Mesothelial cell of epicardium (in vitro differentiated cells): ENCODE measurements at regions not wholly inside any gene's neighbourhood (a gene's known extent, or its start where the extent isn't known, plus 50 kb on each side); places are given as distances from the start of the nearest gene placed in this dataset.

Source experiments
- DNase-seq, 2 experiments: peaks; one replicate each; pipeline ENCODE4 v3.0.0; 2021; ENCODE audit warnings: low spot score in 2 of 2; ENCODE audit not compliant: unreplicated experiment in 2 of 2
- H3K27ac Mint-ChIP-seq: 2 replicates; pipeline ENCODE4 v1.8.0; 2021; ENCODE audit warnings: mixed read lengths
- H3K27me3 Mint-ChIP-seq: 2 replicates; pipeline ENCODE4 v1.8.0; 2021; ENCODE audit warnings: low read depth, mixed read lengths
- H3K36me3 Mint-ChIP-seq: 2 replicates; pipeline ENCODE4 v1.8.0; 2021; ENCODE audit warnings: mixed read lengths
- H3K4me1 Mint-ChIP-seq: 2 replicates; pipeline ENCODE4 v1.8.0; 2021; ENCODE audit warnings: mixed read lengths
- H3K4me3 Mint-ChIP-seq: 2 replicates; pipeline ENCODE4 v1.8.0; 2021; ENCODE audit warnings: mild to moderate bottlenecking, moderate library complexity, mixed read lengths
- H3K9me3 Mint-ChIP-seq: 2 replicates; pipeline ENCODE4 v1.8.0; 2021; ENCODE audit warnings: mixed read lengths
- TF ChIP-seq, protein P1 (sequence below): fragments of 200-600 bp; sonication (generic); IDR thresholded peaks from one replicate; pipeline ENCODE4 v1.5.0; 2021; ENCODE audit warnings: antibody characterized with exemption; ENCODE audit not compliant: unreplicated experiment

DNA sequence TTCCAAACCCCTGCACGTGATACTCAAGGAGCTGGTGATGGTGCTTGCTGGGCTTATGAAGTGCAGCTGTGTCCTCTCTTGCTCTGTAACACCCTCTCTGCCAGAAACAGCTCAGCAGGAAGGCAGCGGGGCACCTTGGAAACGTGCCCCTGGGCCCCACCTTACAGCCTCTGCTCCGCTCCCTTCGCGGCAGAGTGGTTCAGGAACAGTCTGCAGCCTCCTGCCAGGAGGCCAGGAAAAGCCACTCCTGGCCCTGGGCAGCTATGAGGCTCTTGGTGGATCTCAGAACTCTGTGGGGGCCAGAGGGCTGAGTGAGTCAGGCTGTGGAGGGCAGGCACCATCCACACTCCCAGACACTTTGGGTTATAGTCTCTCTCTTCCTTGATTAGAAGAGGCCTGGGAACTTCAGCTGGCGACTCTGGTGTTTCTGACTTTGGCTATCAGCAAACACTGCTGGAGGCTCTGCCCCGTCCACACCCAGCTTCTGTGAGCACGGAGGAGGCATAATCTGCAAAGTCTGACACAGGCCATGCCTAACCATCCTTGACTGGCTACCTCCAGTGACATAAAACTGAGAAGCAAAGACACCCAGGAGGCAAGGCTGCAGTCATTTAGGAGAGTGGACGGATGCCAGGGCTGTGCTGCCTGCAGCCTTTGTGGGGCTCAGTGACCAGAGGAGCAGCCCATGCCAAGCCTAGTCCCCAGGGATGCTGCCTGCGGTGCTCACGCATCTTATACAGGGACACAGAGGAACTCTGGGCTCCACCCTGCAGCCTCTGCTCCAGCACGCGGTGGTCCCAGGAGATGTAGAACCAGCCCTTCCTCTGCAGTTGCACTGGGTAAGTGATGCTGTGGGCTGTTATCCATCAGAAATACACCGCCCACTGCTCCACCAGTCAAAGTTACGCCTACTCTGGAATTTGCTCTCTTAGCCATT, 65.3 kb downstream of the METRNL start:
- Mint-ChIP-seq H3K4me3 (no peak overlapping the region), H3K27ac (no peak overlapping the region), H3K4me1 (peaks cover 7% of the 10 kb centered on the region), H3K9me3 (peaks cover 38% of the 10 kb centered on the region), H3K27me3 (peaks cover 8% of the 10 kb centered on the region), H3K36me3 (peaks cover 3% of the 10 kb centered on the region)
- DNase-seq, result no peak
- TF ChIP-seq, protein P1, sequence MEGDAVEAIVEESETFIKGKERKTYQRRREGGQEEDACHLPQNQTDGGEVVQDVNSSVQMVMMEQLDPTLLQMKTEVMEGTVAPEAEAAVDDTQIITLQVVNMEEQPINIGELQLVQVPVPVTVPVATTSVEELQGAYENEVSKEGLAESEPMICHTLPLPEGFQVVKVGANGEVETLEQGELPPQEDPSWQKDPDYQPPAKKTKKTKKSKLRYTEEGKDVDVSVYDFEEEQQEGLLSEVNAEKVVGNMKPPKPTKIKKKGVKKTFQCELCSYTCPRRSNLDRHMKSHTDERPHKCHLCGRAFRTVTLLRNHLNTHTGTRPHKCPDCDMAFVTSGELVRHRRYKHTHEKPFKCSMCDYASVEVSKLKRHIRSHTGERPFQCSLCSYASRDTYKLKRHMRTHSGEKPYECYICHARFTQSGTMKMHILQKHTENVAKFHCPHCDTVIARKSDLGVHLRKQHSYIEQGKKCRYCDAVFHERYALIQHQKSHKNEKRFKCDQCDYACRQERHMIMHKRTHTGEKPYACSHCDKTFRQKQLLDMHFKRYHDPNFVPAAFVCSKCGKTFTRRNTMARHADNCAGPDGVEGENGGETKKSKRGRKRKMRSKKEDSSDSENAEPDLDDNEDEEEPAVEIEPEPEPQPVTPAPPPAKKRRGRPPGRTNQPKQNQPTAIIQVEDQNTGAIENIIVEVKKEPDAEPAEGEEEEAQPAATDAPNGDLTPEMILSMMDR, result no peak

DNA sequence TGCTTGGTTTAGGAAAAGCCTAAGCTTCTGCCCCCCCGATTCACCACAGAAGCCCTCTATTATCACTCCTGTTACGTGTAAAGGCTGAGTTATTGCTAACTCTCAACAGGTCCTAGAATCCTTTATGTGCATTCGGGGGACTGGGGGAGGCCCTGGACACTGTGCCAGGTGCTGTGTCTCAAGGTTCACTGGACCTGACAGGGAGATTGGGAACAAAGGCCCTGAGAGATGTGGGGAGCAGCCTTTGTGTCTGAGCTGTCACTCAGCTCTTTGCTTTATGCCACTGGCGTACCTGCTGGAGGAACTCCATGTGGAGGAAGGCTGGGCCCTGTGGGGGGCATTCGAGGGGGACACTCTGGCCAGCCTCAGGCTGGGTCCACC, 65.9 kb downstream of the METRNL start:
- no peak overlapping the region for H3K4me3 Mint-ChIP-seq
- H3K27ac Mint-ChIP-seq, result no peak overlapping the region
- TF ChIP-seq, protein P1, result no peak
- H3K36me3 Mint-ChIP-seq, result peaks cover 3% of the 10 kb centered on the region
- peaks cover 12% of the 10 kb centered on the region for H3K4me1 Mint-ChIP-seq
- H3K27me3 Mint-ChIP-seq, result peaks cover 8% of the 10 kb centered on the region
- H3K9me3 Mint-ChIP-seq, result peaks cover 37% of the 10 kb centered on the region
- DNase-seq, result no peak

DNA sequence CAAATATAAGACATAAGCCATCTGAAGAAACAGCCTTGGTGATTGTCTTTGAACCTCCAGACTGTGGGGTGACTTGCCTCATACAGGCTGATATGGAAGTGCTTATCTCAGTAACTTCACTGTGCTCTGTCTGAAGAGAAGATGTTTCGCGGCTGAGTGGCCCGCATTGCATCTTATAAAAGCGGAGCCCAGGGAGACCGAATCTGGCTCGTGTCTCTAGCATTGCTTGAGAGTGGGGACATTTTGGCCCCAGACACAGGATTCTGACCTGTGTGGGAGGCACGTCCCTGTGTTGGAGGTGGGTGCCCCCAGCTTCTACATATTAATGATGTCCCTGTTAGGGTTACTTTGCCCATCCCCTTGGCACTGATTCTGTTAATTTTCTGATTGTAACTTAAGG, 66.4 kb downstream of the METRNL start:
- H3K27ac Mint-ChIP-seq, result no peak overlapping the region
- H3K27me3 Mint-ChIP-seq, result peaks cover 8% of the 10 kb centered on the region
- H3K4me1 Mint-ChIP-seq, result peaks cover 15% of the 10 kb centered on the region
- peaks cover 32% of the 10 kb centered on the region for H3K9me3 Mint-ChIP-seq
- peaks cover 3% of the 10 kb centered on the region for H3K36me3 Mint-ChIP-seq
- TF ChIP-seq, protein P1, result no peak
- no peak for DNase-seq
- no peak overlapping the region for H3K4me3 Mint-ChIP-seq

DNA sequence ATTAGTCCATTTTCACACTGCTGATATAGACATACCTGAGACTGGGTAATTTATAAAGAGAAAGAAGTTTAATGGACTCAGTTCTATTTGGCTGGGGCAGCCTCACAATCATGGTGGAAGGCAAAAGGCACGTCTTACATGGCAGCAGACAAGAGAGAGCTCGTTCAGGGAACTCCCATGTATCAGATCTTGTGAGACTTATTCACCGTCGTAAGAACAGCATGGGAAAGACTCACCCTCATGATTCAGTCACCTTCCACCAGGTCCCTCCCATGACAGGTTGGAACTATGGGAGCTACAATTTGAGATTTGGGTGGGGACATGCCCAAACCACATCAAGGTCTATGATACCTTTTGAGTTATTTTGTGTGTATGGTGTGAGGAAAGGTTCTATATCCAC, 66.9 kb downstream of the METRNL start:
- Mint-ChIP-seq H3K27me3 (peaks cover 11% of the 10 kb centered on the region), H3K4me1 (peaks cover 20% of the 10 kb centered on the region), H3K4me3 (no peak overlapping the region), H3K9me3 (peaks cover 27% of the 10 kb centered on the region), H3K27ac (no peak overlapping the region), H3K36me3 (peaks cover 3% of the 10 kb centered on the region)
- no peak for DNase-seq
- TF ChIP-seq, protein P1, result no peak

DNA sequence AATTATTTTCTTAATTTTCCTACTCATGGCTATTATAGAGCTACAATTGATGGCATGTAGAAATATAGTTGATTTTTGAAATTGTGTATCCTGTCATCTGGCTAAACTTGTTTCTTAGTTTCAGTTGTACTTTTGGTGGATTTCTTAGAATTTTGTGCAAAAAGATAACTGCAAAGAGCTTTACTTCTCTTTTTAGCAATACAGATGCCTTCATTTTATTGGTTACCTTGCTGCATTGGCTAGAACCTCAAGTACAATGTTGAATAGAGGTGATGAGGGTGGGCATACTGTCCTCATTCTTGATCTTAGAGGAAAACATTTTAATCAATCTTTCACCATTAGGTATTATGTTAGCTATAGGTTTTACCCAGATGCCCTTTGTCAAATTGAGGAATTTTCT, 67.9 kb downstream of the METRNL start:
- H3K27me3 Mint-ChIP-seq, result peaks cover 14% of the 10 kb centered on the region
- H3K36me3 Mint-ChIP-seq, result peaks cover under 1% of the 10 kb centered on the region
- peaks cover 18% of the 10 kb centered on the region for H3K9me3 Mint-ChIP-seq
- no peak for DNase-seq
- TF ChIP-seq, protein P1, result no peak
- H3K27ac Mint-ChIP-seq, result no peak overlapping the region
- H3K4me1 Mint-ChIP-seq, result peaks cover 28% of the 10 kb centered on the region
- no peak overlapping the region for H3K4me3 Mint-ChIP-seq
